ENCODE measurements at regions not wholly inside any gene's neighbourhood (a gene's known extent, or its start where the extent isn't known, plus 50 kb on each side); places are given as distances from the start of the nearest gene placed in this dataset.
A peak's percentile ranks its signal among the peaks of the same experiment; 100 is the strongest.

- DNase-seq (ENCODE audit: low read depth): no peak
Measured at GRCh38 chr7:118080947-118081346, 103.0 kb upstream of the LSM8 start.

- no peak for DNase-seq (ENCODE audit: low read depth)
Measured at GRCh38 chr7:118082506-118082905, 101.5 kb upstream of the LSM8 start.

GRCh38 chr7:118085000-118085399 is 99.0 kb upstream of the LSM8 start:
- no peak for DNase-seq (ENCODE audit: low read depth)

GRCh38 chr7:118087126-118087525 is 96.8 kb upstream of the LSM8 start:
- no peak for DNase-seq (ENCODE audit: low read depth)

GRCh38 chr7:118094044-118094443 is 89.9 kb upstream of the LSM8 start:
- DNase-seq (ENCODE audit: low read depth): no peak

- DNase-seq (ENCODE audit: low read depth): peak; percentile 4
Measured at GRCh38 chr7:118104812-118105441, 79.0 kb upstream of the LSM8 start.

GRCh38 chr7:118109607-118110006 is 74.4 kb upstream of the LSM8 start:
- no peak for DNase-seq (ENCODE audit: low read depth)

GRCh38 chr7:118110178-118110925 is 73.6 kb upstream of the LSM8 start:
- no peak for DNase-seq (ENCODE audit: low read depth)

GRCh38 chr7:118111347-118111746 is 72.6 kb upstream of the LSM8 start:
- DNase-seq (ENCODE audit: low read depth): no peak

- DNase-seq (ENCODE audit: low read depth): no peak
Measured at GRCh38 chr7:118114175-118114574, 69.8 kb upstream of the LSM8 start.

GRCh38 chr7:118129041-118129795 is 54.7 kb upstream of the LSM8 start:
- no peak for DNase-seq (ENCODE audit: low read depth)

GRCh38 chr7:118132764-118133163 is 51.2 kb upstream of the LSM8 start:
- no peak for DNase-seq (ENCODE audit: low read depth)

Data from fibroblast of gingiva (primary cell).